ENCODE measurements at regions not wholly inside any gene's neighbourhood (a gene's known extent, or its start where the extent isn't known, plus 50 kb on each side); places are given as distances from the start of the nearest gene placed in this dataset.

DNA sequence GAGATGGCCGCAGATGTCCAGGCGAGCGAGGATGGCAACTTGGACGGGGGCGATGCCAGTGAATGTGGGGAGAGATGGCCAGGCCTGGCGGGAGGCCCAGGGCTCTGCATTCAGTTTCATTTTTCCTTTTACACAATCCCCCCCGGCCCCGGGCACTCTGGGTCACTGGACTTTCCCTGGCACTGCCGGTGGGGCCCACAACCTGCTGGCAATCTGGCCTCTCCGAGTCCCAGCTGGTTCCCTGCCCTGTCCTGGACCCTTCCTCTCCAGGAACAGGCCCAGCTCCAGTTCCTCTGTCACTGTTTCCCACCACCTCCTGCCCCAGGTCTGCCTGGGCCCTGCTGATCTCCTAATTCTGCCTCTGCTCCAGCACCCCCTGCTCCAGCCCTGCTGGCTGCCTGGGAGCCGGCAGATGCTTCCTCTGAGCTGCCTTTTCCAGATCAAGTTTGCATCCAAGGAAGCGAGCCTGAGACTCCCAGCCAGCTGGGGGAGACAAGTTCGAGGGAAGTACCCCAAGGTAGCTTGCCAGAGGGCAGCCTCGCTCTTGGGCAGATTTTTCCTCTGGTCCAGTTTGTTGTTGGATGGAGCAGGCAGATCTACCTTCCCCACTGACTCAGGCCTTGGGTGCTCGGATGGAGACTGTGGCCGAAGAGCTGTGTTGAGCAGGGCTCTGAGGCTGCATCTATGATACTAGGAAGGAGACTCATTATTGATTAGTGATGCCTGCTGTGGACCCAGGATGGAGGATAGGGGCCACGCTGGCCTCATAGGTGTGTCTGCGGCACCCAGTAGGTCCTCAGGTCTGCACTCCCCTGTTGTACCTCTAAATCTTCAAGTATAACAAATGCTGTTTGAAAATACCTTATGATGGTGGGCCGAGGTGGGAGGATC is 83.2 kb downstream of the CEBPB start:
- DNase-seq, result no peak

DNA sequence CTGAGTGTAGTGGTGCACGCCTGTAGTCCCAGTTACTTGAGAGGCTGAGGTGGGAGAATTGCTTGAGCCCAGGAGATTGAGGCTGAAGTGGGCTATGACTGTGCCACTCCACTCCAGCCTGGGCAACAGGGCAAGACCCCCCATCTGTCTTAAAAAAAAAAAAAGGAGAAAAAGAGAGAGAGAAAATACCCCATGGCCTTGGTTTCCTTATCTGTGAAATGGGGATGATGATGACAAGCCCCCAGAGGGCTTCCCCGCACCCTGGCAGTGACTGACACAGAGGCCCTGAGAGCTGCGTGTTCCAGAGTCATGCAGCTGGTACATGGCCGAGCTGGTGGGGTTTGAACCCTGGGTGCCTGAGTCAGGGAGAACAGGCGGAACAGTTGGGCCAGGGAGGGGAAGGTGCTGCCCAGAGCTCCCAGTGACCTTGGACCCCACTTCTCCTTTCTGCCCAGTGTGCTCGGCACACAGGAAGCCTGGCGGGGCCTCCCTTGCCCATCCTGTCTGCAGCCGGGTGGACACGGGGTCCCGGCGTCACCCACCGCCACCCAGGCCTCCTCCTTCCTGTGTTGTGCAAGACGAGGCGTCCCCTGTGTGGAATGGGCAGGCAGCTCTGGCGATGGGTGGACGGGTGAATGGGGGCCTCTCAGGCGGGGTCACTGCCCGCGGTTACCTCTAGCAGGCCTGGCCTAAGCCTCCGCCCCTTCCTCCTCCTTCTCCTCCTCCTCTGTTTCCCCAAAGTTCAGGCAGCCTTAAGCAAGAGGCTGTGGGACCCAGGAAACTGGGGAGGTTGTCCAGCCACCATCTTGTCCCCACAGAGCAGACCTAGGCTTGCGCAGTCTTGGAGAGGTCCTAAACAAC is 84.2 kb downstream of the CEBPB start:
- no peak for DNase-seq

DNA sequence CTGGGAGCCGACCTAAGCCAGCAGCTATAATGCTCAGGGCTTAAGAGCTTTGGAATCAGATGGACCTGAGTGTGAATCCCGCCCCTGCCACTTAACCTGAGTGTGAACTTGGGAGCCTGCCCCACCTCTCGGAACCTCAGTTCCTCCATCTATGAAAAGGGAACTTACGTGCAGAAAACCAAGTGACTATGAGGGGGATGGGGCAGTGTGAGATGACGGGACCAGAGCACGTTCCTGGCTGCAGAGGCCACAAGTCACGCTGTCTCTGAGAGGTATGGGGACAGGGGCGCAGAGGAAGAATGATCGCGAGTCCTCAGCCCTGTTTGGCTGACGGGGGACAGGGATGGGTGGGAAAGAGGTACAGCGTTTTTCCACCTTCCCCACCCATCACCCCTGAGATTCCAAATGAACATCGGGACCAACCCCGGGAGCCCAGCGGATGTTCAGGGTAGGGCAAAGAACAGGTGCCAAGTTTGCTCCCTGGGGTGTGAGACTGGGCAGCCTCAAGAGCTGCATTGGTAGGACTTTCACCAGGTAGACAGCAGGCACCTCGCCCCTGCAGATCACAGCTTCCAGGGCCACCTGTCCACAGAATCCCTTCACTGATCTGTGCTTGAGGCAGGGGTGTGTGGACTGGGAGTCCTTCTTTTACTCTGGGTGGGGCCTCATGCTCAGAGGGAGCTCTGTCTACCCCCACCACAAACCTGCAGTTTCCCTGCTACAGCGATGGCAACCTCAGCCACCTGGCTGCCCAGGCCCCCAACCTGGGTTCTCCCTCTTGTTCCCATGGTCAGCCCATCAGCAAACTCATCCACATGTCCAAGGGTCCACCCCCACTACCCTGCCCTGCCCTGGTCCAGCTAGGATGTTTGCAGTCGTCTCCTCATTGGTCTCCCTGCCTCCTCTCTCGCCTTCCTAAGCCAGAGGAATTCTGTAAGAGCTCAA is 85.8 kb downstream of the CEBPB start:
- no peak for DNase-seq

DNA sequence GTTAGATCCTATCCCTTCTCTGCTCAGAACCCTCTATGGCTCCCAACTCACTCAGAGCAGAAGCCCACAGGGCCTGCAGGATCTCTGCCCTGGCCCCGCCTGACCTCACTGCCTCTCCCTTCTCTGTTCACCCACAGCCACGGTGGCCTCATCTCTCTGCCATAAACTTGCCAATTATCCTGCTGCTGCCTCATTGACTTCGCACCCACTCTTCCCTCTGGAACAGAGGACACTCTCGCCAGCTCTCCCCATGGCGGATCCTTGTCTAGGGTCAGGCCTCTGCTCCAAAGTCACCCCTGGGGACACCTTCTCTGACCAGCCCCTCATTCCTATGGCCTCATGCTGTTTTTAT is 86.4 kb downstream of the CEBPB start:
- DNase-seq, result no peak

DNA sequence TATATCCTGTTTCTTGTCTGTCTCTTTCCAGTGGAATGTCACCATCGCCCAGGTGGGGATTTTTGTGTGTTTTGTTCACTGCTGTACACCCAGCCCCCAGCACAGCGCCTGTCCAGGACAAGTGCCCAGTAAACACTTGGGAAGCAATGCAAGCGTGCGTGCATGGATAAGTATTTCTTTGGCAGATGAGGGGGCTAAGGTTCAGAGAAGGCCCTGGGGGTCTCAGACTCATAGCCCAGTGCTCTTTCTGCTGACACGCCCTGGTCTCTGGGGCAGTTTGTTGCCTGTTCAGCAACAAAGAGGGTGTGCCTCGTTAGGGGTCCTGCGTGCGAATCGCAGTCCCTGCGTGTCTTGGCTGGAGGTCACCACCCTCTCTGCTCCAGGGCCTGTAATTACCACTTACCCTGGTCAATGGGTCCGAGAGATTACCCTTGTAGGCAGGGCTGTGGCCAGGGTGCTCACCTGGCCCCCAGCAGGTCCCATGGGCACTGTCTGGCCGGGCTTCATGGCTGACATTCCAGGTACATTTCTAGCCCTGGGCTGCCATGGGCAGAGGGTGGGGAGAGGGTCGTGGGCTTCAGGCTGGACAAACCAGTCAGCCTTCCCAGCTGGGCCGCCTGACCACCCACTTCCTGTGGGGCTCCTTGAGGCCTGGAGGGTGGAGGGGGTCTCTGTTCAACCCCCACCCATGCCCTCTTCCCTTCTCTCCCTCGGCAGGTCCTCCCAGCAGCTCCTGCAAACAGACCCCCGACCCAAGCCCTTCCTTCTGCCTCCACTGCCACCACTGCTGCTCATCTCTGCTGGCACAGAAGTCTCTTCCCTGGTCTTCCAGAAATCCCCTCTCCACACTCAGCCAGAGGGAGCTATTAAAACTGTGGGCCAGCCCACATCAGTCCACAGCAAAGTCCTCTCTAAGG is 87.1 kb downstream of the CEBPB start:
- no peak for DNase-seq

DNA sequence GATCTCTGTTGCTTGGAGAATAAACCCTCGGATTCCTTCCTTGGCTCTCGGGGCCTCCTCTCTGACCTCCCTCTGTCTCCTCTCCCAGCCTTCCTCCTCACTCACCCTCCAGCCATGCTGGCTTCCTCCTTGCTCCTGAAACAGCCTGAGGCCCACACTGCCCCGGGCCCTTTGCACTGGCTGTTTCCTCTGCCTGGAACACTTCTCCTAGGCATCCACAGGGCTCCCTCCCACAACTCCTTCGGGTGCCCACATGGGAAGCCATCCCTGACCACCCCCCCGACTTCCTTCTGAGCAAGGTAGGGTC is 87.7 kb downstream of the CEBPB start:
- no peak for DNase-seq

DNA sequence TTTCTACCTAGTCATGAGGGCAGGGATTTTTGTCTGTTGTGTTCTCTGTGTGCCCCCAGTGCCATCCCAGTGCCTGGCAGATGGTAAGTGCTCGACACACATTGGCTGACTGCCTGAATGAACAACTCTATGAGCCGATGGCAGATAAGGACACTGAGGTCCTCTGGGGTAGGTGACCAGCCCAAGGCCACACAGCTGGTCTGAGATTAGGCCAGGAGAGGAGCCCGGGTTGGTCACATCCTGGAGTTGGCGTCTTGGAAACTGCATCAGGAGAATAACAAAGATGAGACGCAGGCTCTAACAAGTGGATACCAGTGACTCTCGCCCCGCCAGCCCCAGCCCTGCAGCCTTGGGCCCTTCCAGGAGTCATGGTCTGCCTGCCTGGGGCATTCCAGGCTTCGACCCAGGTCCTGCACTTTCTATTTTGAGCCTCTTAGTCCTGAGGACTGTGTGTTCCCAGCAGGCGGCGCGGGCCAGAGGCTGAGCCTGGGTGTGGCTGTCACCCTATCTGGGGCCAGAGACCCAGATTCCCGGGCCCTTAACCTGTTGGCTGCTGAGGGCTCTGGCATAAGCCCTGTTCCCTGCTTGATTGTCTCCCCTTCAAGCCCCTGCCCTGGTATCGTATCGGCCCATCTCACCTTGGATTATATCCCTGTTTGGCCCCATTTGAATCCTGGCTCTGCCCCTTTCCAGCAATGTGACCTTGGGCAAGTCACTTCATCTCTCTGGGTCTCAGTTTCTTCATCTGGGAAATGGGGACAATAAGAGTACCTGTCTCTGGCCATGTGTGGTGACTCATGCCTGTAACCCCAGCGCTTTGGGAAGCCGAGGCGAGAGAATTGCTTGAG is 88.3 kb downstream of the CEBPB start:
- DNase-seq, result no peak

DNA sequence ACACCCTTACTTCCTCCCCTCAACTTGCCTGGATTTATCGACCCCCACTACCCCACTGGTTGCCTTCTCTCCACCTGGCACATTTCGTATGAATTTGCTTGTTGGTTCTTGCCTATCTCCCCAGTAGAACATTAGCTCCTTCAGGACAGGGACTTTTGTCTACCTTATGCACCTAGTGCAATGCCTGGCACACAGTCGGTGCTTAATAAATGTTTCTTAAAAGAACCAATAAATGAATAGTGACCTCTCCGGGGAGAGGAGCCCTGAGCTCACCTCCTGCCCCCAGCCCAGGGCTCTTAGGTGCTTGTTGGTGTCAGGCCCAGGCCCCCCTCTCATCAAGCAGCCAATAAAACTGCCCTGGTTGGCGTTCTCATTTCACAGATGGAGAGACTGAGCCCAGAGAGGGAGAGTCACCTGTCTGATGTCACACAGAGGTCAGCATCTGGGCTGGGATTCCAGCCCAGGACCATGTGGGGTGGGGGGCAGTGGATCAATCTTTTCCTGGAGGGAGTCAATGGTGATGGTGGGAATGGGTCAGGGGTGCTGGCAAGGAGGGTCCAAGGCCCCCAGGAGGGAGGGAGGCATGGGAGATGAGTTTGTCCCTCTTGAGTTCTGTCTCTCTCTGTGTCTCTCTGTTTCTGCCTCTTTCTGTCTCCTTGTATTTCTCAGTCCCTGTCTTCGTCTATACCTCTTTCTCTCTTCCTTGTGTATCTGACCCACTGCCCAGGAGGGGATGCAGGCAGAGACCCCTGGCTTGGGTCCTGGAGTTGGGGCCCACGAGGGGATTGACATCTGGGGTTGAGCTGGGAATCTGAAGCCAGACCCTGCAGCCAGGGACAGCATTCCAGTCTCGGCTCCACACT is 89.6 kb downstream of the CEBPB start:
- no peak for DNase-seq

DNA sequence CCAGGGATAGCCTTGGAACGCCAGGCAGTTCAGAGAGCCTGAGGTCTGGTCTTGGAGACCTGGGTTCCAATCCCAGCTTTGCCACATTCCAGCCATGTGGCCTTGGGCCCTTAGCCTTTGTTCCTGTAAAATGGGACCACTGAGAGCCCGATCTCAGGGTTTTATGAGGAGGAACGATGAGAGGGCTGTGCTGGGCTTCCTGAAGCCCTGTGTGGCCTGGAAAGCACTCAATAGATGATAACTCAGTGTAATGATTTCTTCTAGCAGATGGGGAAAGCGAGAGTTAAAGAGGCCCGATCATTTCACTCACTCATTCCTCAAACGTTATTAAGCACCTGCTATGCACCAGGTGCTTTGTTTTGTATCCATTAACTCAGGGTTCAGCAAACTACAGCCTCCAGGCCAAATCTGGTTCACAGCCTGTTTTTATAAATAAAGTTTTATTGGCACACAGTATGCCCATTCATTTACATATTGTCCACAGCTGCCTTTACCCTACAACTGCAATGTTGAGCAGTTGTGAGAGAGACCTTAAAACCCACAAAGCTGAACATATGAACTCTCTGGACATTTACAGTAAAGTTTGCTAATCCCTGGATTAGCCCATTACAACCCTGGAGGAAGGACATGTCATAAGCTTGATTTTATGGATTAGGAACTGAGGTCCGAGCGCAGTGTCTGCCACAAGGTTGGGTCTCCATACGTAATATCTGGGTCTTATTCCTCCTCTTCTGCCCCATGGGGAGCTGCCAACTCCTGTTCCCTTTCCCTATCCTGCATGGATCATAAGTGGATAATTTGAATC is 90.4 kb downstream of the CEBPB start:
- DNase-seq, result no peak

DNA sequence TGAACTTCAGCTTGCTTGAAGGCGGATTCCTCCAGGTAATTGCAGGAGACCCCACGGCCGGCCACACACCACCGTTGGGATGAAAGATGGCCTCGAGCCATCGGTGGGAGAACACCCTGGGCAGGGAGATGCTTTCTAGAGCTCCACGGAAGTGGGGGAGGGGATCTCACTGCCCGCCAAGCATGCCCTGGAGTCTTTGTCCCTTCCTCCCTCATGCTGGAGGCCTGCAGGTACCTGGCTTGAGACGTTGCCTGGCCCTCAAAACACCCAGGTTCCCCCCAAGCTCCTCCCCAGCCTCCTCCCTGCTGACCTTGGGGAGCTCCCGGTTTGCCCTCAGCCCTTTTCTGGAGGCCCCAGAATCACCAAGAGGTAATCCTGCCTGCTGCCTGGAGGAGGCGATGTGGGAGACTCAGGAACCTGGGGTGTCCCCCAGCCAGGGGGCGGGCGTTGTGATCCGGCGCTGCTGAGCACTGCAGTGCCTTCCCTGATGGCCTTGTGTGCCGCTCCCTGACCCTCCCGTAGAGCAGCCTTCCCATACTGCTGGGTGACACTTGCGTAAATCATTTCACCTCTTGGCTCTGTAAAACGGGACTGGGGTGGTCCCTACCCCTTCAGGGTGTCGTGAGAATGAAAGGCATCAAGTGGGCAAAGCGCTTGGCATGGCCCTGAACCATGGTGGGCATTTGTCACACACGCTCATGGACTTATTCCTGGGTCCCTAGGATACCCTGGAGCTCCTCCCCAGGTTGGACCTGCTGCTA is 91.4 kb downstream of the CEBPB start:
- DNase-seq, result no peak

DNA sequence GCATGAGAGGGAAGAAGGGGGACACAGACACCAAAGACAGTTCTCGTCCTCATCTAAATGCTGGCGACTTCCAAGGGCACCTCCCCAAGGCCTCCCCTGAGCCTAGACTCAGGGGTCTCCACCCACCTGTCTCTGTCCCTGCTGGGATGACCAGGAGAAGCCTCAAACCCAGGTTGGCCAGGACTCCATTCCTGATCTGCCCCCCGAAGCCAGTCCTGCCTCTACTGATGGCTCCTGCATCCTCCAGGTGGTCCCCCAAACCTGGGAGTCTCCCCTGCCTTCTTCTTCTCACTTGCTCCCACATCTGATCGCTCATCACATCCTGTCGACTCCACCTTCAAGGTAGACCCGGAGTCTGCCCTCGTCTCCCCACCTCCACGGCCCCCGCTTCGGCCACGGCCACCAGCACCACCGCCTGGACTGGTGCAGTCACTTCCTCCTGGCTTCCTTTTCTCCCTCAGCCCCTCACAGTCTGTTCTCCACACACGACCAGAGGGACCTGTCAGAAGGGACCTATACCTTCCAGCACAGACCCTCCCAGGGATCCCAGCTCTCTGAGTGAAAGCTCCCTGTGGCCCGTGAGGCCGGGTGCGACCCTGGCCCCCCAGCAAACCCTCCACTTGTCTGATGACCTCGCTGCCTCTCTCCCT is 92.1 kb downstream of the CEBPB start:
- DNase-seq, result no peak

DNA sequence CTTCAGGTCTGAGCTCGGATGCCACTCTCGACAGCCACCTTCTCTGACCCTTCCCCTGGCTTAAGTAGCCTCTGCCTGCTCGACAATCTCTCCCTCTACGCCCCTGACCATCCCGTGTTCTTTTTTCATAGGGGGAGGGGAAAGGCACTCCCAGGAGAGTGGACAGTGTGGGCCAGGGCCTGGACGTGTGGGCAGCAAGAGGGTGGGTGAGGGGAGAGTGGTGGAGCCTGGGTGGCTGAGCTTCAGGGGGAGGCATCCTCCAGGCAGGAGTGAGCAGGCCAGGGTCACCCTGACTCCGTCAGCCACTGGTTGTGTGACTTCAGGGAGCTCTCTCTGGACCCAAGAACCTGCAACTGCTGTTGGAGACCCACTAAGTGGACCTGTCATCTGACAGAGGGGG is 92.7 kb downstream of the CEBPB start:
- no peak for DNase-seq

DNA sequence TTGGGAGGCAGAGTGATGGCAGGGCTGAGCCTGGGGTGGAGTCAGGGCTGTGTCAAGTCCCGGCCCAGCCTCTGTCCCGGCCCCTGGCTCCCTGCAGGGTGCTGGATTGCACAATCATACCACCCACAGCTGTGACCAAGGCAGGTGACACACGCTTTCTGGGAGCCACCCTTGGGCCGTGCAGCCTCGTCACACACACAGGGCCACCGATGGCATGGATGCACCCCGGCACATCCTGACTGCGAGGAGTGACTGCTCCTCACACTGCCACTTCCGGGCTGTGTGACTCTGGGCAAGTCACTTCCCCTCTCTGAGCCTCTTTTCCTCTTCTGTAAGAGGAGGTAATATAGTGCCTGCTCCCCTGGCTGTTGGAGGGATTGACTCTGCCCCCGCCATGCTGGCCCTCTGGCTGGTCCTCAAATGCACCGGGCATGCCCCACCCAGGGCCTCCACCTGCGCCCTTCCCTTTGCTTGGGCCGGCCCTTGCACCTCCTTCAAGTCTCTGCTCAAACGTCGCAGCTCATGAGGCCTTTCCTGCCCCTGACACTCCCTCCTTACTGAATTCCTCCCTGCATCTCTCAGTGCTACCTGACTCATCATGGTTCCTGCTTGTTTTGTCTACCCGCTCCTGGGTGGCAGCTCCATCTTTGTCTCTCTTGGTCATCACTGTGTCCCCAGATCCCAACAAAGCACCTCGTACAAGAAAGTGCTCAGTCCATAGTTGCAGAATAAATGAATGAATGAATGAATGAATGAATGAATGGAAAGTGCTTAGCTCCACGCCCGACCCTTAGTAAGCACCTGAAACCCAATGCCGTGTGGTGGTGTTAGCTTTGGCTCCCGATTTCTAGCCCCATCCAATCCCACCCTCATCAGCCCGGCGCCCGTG is 93.5 kb downstream of the CEBPB start:
- DNase-seq, result no peak

DNA sequence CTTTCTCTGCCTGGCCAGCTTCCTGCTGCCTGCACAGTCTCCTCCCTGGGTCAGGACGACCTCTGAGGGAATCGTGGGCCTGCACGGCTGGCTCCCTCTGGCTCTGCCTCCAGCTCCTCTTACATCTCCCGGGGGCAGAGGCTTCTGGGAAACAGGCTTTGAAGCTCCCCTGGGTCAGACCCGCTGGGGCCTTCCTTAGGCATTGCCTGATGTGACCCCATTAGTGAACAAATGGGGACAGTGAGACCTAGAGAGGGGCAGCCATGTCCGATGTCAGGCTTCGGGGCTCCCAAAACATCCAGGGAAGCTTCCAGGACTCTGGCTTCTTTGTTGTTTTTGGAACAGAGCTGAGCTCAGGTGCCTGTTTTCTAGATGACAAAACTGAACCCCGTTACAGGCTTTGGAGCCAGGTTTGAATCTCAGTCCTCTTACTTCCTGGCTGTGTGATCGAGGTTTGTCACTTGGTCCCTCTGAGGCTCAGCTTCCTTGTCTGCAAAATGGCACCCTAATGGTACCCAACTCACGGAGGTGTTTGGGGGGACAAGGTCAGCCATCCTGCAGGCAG is 94.3 kb downstream of the CEBPB start:
- no peak for DNase-seq

DNA sequence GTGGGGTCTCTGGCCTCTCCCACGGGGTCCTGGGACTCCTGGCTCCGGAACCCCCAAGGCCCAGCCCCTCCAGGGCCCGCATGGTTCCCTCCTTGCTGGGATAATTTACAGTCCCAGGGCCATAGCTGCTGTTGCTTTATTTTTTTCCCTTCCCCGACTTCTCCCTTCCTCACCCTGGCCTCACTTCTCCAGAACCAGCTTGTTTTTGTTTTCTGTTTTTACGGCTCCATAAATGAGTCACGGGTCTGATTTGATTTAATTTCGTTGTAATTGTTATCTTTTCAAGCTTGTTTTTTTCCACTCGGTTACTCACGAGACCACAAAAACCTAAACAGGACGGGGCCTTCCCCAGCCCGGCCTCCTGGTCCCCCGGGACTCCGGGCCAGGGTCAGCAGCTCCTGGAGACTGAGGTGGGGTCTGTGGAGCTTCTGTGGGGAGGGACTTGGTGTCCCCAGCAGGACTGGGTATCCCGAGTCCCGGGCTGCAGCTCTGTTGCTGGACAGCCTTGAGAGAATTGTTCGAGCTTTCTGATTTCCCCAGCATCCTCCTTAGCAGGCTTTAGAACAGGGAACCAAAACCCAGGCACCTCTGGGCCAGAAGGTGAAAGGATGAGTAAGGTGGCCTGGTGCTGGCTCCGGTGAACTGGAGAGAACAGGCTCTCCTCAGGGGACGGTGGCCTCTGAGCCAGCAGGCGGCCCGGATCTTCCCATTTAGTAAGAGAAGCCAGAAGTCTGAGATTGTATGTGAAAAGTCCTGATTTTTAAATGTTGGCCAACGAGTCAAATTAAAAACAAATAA is 94.9 kb downstream of the CEBPB start:
- no peak for DNase-seq

DNA sequence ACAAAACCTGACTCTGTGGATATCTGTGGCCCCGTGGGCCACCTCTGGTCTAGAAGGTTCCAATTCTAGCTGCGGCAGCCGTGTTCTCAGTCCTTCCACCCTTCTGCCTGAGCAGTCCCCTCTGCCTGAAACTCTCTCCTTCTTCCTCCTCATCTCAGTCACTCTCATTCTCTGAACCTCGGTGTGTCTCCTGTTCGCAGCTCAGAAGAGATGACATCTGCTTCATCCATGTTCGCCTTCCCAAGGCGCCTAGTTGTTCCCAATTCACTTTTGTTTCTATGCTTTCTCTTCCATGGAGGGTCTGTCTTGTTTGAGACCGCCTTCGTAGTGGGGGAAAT is 95.5 kb downstream of the CEBPB start:
- no peak for DNase-seq
